ENCODE measurements at regions not wholly inside any gene's neighbourhood (a gene's known extent, or its start where the extent isn't known, plus 50 kb on each side); places are given as distances from the start of the nearest gene placed in this dataset.

DNA sequence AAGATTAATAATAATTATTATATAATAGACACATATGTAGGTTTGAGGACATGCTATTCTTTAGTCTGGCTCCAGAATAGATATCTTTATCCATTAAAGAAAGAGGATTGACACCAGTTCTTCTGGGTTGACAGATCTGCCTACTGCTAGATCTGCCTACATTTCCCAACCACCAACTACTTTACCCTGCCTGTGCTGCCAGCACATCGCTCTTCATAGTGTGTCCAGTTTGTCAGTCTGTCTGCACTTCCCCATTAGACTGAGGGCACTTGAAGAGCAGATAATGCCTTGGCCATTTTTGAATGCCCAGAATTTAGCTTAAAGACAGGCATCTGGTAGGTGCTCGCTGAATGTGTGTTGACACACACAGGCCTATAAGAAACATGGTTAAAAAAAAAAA, 910.1 kb upstream of the FAT3 start (continued):
- TF ChIP-seq, protein P1, sequence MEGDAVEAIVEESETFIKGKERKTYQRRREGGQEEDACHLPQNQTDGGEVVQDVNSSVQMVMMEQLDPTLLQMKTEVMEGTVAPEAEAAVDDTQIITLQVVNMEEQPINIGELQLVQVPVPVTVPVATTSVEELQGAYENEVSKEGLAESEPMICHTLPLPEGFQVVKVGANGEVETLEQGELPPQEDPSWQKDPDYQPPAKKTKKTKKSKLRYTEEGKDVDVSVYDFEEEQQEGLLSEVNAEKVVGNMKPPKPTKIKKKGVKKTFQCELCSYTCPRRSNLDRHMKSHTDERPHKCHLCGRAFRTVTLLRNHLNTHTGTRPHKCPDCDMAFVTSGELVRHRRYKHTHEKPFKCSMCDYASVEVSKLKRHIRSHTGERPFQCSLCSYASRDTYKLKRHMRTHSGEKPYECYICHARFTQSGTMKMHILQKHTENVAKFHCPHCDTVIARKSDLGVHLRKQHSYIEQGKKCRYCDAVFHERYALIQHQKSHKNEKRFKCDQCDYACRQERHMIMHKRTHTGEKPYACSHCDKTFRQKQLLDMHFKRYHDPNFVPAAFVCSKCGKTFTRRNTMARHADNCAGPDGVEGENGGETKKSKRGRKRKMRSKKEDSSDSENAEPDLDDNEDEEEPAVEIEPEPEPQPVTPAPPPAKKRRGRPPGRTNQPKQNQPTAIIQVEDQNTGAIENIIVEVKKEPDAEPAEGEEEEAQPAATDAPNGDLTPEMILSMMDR (IDR thresholded peaks at IDR 0.05): no peak
- TF ChIP-seq FOSL2 (IDR thresholded peaks at IDR 0.05; ENCODE audit: borderline replicate concordance, low read depth): no peak
- TF ChIP-seq YY1 (IDR thresholded peaks at IDR 0.05; ENCODE audit: low read depth): no peak

DNA sequence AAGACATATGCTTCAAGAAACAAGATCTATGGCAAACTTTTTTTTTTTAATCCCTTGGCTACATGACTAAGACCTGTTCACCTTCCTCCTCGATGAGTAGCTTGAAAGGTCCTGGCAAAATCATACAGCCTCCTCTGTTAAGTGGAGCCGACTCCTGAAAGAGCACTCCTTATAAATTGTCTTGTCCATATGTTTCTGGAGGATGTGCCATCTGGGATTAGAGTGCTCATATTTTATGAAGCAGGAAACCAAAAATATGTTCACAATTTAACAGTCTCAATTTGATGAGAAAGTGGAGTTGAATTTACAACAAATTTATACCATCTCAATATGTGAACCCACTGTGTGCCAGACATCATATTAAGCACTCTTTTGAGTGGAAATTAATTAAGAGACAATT, 912.1 kb upstream of the FAT3 start:
- no peaks in the 10 kb centered on the region for H3F3A ChIP-seq (replicated peaks; ENCODE audit: insufficient read depth)
- CTCF ChIA-PET: no interaction called here
- no peak overlapping the region for H2AFZ ChIP-seq (ENCODE audit: low read depth)
- H3K4me1 ChIP-seq (ENCODE audit: control insufficient read depth in 1 of 2, insufficient read depth in 2 of 2, low read depth in 1 of 2, low read length in 1 of 2): peaks cover 0 to 4% of the 10 kb centered on the region in 2 experiments; a peak in 1 of 4 replicates
- H3K9me3 ChIP-seq: no peaks in the 10 kb centered on the region
- no peaks in the 10 kb centered on the region for H3K36me3 ChIP-seq (replicated peaks in 1 of 2; ENCODE audit: control insufficient read depth in 1 of 2, insufficient read depth in 2 of 2, low read length in 1 of 2)
- no peak overlapping the region for H3K4me2 ChIP-seq
- no peak overlapping the region for H3K4me3 ChIP-seq (ENCODE audit: low read depth in 2 of 2, low read length in 1 of 2)
- H3K27ac ChIP-seq (ENCODE audit: low read depth in 2 of 2, low read length in 1 of 2): no peak overlapping the region
- no peaks in the 10 kb centered on the region for H4K20me1 ChIP-seq (ENCODE audit: insufficient read depth)
- no peak for TF ChIP-seq FOXM1 (IDR thresholded peaks at IDR 0.05; ENCODE audit: low read depth)
- TF ChIP-seq, protein P2, sequence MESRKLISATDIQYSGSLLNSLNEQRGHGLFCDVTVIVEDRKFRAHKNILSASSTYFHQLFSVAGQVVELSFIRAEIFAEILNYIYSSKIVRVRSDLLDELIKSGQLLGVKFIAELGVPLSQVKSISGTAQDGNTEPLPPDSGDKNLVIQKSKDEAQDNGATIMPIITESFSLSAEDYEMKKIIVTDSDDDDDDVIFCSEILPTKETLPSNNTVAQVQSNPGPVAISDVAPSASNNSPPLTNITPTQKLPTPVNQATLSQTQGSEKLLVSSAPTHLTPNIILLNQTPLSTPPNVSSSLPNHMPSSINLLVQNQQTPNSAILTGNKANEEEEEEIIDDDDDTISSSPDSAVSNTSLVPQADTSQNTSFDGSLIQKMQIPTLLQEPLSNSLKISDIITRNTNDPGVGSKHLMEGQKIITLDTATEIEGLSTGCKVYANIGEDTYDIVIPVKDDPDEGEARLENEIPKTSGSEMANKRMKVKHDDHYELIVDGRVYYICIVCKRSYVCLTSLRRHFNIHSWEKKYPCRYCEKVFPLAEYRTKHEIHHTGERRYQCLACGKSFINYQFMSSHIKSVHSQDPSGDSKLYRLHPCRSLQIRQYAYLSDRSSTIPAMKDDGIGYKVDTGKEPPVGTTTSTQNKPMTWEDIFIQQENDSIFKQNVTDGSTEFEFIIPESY (IDR thresholded peaks at IDR 0.05; ENCODE audit: borderline replicate concordance, low read depth): no peak
- POLR2A ChIA-PET: no interaction called here
- H3K27me3 ChIP-seq (ENCODE audit: insufficient read depth): no peaks in the 10 kb centered on the region
- H3K79me2 ChIP-seq (ENCODE audit: insufficient read depth): no peaks in the 10 kb centered on the region
- H3K9me2 ChIP-seq: no peaks in the 10 kb centered on the region
- DNase-seq: no peak
- no peak overlapping the region for H3K9ac ChIP-seq
- 17% methylated on average over 2 of the region's 2 CpGs for WGBS (ENCODE audit: low lambda C conversion rate)

DNA sequence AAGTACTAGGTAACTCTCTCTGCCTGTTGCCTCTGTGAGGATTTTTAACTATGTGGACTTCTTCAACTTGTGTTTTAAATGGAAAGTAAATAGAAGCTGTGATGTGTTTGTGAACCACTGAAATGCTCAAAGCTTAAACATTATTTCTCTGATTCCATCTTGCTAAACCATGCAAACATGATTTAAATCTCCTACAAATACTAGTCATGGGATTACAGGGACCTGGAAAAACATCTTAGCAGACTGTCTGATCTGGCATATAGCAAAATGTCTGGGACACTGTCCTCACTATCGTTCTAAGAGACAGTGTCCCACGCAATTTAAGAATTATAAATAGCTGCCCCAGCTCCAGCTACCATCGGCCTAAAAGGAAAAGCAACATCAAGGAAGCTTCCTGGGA, 914.5 kb upstream of the FAT3 start:
- CTCF ChIA-PET: no interaction called here
- H3K4me2 ChIP-seq: no peak overlapping the region
- no peak overlapping the region for H2AFZ ChIP-seq (ENCODE audit: low read depth)
- H4K20me1 ChIP-seq (ENCODE audit: insufficient read depth): no peaks in the 10 kb centered on the region
- no peaks in the 10 kb centered on the region for H3K9me2 ChIP-seq
- WGBS (ENCODE audit: low lambda C conversion rate): 28% methylated on average over 3 of the region's 3 CpGs
- H3K36me3 ChIP-seq (replicated peaks in 1 of 2; ENCODE audit: control insufficient read depth in 1 of 2, insufficient read depth in 2 of 2, low read length in 1 of 2): no peaks in the 10 kb centered on the region
- no peaks in the 10 kb centered on the region for H3K9me3 ChIP-seq
- POLR2A ChIA-PET: no interaction called here
- no peaks in the 10 kb centered on the region for H3K27me3 ChIP-seq (ENCODE audit: insufficient read depth)
- no peaks in the 10 kb centered on the region for H3F3A ChIP-seq (replicated peaks; ENCODE audit: insufficient read depth)
- H3K9ac ChIP-seq: no peak overlapping the region
- H3K4me1 ChIP-seq (ENCODE audit: control insufficient read depth in 1 of 2, insufficient read depth in 2 of 2, low read depth in 1 of 2, low read length in 1 of 2): peaks cover 0 to 4% of the 10 kb centered on the region in 2 experiments; a peak in 1 of 4 replicates
- DNase-seq: no peak
- no peak overlapping the region for H3K4me3 ChIP-seq (ENCODE audit: low read depth in 2 of 2, low read length in 1 of 2)
- H3K27ac ChIP-seq (ENCODE audit: low read depth in 2 of 2, low read length in 1 of 2): no peak overlapping the region
- TF ChIP-seq USF1 (IDR thresholded peaks at IDR 0.05; ENCODE audit: borderline replicate concordance, low read depth) (no peak), RXRA (IDR thresholded peaks at IDR 0.05; ENCODE audit: borderline replicate concordance, low read depth) (no peak), RFX5 (IDR thresholded peaks at IDR 0.05; ENCODE audit: low read length) (no peak), RAD21 (IDR thresholded peaks at IDR 0.05; ENCODE audit: low read length) (no peak), GATA2 (CRISPR knock-in tag; IDR thresholded peaks at IDR 0.05) (no peak)
- no peaks in the 10 kb centered on the region for H3K79me2 ChIP-seq (ENCODE audit: insufficient read depth)

All from SK-N-SH (cell line).